Prostate gland (tissue), 2 donors: ENCODE measurements at regions not wholly inside any gene's neighbourhood (a gene's known extent, or its start where the extent isn't known, plus 50 kb on each side); places are given as distances from the start of the nearest gene placed in this dataset.

Experiments used
- CTCF ChIP-seq, 4 experiments: fragments of 200-600 bp in 2 of 4; fragments of 450-650 bp in 2 of 4; sonication (generic) in 2 of 4; IDR thresholded peaks; 1 replicate in 3 of 4; 2 replicates in 1 of 4; pipeline ENCODE4 v1.5.1; 2016 to 2019; ENCODE audit warnings: antibody characterized with exemption in 4 of 4, mild to moderate bottlenecking in 2 of 4, moderate library complexity in 2 of 4
- POLR2A ChIP-seq: fragments of 450-650 bp; IDR thresholded peaks from one replicate; pipeline ENCODE4 v1.6.1; 2016; ENCODE audit warnings: antibody characterized with exemption, mild to moderate bottlenecking
- POLR2AphosphoS5 ChIP-seq: sonication (generic); formaldehyde crosslinking; IDR thresholded peaks from one replicate; pipeline ENCODE4 v1.6.1; 2017; ENCODE audit warnings: antibody characterized with exemption

- no peak for TF ChIP-seq CTCF (IDR thresholded peaks at IDR 0.05)
- TF ChIP-seq POLR2A: no peak
- TF ChIP-seq POLR2AphosphoS5: no peak
Observed at GRCh38 chrX:39324233-39324930, 523.1 kb downstream of the MID1IP1 start.
